Stimulated activated CD4-positive, alpha-beta T cell treated with anti-CD3 and anti-CD28 coated beads, Interleukin-12 subunit alpha, Interleukin-12 subunit beta, amount 100 ng/mL, for 48 hours (primary cell): ENCODE measurements at regions not wholly inside any gene's neighbourhood (a gene's known extent, or its start where the extent isn't known, plus 50 kb on each side); places are given as distances from the start of the nearest gene placed in this dataset.

Experiments
- DNase-seq, 3 donors: peaks; one replicate each; pipeline ENCODE4 v3.0.0-alpha.2; 2020; ENCODE audit warnings: low read depth in 2 of 3, low spot score in 1 of 3

DNA sequence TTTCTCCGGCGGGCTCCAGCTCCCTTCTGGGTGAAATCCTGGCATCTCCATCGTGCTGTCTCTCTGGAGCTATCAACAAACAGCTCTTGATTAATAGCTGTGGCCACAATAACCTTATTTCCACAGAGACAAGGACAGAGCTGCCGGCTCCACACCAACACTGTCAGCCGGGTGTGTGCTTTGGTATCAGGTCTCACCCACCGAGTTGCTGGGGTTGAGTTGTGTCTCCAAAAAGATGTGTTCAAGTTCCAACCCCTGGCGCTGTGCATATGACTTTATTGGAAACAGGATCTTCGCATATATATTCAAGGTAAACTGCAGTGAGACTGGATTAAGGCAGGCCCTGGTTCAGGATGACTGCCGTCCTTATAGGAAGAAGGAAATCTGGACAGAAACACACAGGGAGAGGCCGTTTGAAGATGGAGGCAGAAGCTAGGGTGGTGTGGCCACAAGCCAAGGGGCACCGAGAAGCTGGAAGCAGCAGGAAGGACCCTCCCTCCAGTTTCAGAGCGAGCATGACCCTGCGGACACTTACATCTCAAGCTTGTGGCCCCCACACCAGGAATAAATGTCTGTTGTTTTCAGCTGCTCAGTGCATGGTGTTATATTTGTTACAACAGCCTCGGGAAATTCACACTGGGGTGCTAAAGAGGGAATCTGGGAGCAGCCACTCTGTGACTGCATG is 88.4 kb upstream of the TMPRSS2 start:
- DNase-seq: no peak

DNA sequence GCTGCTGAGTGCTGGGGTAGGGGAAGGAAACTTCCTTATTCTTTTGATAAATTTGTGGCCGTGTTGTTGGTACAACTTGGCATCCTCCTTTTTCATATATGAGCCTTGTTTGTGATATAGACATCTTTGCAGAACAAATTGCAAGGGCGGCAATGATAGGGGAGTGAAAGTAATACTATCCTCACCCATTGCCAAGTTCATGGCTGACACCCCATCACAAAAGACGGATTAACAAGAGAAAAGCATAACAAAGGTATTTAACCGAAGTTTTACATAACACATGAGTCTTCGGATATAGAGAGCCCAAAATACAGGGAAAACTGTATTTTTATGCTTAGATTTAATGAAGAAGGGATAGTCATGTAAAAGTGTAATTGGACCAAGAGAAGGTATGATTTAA is 86.3 kb upstream of the TMPRSS2 start:
- DNase-seq: no peak

DNA sequence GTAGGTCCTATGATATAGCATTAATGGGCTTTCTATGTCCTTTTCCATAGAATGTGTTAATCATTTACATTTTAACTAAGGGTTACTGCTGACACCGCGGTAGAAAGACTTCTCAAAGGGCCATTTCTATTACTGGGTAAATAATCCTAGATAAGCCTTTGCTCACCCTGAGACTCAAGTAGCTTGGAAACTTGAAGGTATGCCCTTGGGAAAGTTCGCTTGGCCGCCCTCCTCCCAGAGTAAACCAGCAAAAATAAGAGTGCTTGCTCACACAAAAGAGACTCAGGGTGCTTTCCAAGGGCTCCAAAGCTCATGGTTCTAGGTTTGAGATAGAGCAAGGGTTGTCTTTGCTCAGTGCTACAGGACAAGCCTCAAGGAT is 85.8 kb upstream of the TMPRSS2 start:
- no peak for DNase-seq

DNA sequence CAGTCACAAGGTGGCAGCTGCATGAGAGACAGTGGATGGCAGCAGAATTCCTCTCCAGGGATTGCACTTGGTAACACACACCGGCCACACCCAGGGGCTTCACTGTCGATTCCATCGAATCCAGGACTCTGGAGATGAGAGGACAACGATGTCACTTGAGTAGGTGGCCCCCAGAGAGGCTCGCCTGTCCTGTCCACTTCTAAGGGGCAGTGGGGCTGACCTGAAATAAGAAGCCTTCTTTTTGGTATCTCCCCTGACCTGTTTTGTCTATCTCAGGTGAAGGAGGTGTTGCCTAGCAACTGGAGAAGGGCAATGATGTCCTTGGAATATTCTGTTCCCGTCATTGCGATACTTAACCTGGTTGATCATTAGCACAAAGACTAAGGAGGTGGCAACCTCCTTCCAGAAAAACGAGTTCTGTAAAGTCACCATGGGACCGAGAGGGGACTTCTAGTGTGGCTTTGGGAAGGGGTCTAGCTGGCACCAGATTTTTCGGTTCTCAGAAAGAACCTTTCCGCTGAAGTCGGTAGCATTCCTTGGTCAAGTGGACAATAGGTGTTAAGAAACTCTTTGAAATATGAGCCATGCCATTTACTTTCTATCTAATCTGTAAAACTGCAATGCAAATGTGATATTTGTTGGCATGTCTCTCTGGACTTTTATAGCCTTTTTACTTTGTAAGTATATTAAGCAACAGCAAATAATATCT is 85.2 kb upstream of the TMPRSS2 start:
- no peak for DNase-seq

DNA sequence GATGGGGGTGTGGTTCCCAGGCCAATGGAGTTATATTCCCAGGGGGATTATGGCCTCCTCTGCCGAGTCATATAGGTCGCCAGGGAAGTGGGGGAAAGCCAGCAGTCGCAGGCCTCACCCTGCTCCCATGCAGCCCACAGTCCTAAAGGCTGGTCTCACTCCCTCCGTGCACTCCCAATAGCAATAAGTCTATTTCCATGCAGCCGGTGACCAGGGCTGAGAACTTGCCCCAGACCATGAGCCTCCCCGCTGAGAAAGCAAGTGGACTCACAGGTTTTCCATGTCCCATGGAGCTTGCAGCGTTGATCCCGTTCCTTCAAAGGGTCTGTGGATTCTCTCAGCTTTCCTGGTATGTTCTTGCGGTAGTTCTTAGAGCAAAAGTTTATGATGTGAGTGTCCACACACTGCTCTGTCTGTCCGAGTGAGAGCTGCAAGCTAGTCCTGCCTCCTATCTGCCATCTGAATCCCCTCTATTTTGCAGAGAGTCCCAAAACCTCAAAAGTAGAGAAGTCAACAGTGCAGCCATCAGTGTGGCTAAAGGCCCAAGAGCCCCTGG is 81.7 kb upstream of the TMPRSS2 start:
- no peak for DNase-seq

DNA sequence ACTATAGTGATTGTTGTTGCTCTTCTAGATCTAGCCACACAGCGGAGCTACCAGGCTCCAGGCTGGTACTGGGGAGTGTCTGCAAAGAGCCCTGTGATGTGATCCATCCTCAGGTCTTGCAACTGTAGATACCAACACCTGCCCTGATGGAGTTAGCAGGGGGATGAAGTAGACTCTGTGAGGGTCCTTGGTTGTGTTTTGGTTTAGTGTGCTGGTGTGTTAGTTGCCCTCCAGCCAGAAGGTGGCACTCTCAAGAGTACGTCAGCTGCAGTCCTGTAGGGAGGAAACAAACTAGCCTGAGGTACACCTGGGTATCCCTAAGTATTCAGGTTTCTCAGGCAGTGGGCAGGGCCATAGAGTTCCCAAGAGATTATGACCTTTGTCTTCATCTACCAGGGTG is 81.2 kb upstream of the TMPRSS2 start:
- no peak for DNase-seq

DNA sequence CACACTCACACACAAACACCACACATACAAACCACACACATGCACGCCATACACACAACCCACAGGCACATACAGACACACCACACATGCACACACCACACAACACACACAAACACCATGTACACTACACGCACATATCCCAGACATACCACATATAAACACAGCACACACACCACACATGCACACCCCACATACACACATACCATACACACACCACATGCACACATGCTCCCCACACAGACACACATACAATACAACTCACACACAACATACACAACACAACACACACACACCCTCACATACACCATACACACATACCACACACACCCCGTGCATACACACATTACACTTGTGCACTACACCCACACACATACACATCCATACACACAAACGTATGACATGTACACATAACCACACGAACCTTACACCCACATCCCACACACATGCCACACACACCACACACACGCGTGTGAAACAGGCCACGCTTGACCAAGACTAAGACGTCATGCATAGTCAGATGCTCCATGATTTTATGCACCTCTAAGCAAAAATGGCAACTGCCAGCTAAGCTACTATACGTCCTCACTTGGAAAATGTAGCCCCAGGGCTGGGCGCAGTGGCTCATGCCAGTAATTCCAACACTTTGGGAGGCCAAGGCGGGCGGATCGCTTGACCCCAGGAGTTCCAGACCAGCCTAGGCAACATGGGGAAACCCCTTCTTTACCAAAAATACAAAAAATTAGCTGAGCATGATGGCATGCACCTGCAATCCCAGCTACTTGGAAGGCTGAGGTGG is 77.4 kb upstream of the TMPRSS2 start:
- no peak for DNase-seq

DNA sequence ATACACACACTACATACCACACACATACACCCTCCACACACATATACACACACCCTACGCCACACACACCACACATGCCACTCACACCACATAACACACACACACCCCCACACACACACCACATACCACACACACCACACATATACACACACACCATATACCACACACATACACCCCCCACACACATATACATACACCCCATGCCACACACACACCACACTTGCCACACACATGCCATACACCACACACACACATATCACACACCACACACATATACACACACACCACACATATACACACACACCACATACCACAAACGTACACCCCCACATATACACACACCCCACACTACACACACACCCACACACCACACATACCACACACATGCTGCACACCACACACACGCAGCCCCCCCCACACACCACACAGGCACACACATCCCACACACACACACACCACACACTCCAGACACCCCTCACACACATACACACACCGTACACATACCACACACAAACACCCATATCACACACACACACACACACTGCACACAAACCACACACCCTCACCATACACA is 76.7 kb upstream of the TMPRSS2 start:
- DNase-seq: no peak

DNA sequence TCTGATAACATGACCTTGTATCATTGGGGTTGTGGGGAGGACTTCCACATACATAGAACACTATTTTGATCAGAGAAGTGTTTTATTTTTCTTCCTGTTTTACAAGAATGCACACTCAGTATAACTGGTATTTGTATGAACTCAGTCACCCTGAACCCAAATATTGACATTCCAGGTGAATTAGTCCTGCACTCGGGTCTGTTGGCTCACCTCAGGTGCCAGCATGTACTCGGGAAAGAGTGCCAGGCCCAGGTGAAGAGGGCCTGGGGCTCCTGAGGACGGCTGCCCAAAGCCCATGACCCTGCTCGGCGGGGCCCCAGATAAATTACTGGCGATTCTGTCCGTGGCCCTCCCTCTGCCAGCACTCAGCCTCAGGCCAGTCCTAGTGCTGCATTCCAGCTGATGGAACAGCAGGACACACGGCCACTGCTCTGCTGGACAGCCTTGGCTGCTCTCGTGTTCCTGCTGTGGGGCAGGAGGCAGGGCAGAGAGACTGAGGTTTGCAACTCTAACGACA is 75.4 kb upstream of the TMPRSS2 start:
- no peak for DNase-seq

DNA sequence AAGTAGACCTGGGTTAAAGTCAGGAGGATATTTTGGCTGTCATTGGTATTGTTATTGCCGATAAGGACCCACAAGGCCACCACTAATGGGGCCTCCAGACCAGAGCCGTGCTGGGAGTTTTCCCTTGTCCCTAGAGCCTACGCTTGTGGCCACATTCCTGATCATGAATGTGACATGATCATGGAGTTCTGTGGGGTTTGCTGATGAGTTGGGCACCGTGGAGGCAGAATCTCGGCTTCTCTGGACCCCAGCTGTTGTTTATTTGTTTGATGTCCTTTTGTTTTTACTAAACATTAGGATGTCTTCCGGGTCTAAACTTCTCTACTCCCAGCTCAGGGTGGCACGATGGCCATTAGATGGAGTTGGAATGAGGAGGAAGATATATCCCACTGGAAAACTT is 74.9 kb upstream of the TMPRSS2 start:
- no peak for DNase-seq

DNA sequence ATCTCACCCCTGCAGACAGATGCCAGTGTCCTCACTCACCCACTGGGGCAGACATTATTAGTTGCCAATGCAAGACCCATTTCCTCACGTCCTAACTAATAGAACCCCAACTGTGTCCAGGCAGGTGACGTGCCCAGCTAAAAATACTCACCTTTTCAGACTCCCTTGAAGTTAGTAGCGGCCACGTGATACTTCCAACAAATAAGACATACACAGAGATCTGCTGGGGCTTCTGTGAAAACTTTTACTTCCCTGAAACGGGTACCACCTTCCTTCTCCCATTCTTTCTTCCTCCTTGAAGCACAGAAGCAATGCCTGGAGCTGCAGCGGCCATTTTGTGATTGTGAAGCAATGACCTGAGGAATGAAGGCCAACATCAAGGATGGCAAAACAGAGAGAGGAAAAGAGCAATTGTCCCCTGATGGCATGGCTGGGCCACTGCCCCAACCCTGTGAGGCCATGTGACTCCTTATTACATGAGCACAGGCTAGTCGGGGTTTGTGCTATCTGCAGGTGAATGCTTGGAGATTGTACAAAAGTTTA is 74.4 kb upstream of the TMPRSS2 start:
- no peak for DNase-seq

DNA sequence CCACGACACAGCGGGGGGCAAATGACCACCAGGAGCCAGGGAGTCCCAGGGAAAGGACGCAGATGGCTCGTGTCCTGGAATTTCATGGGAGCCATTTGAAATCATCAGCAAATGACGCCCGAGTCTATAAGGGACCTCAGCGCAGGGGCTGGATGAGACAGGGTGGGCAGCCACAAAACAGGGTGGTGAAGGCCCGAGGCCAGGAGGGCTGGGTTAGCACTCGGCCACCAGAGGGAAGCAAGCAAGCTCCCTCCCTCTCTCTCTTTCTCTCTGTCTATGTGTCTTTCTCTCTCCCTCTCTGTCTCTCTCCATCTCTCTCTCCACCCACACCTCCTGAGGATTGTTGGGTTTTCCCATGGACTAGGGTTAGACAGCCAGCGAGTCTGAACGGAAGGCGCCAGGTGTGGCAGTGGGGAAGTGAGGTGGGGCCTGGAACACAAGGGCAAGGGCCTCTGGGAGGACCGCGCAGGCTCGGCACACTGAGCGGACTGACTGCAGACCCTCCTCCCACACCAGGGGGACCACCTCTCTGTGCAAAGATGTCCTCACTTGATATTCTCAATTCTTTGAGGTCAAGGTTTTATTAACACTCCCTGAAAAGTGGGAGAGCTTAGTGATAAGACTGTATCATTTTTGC is 73.8 kb upstream of the TMPRSS2 start:
- DNase-seq: no peak

DNA sequence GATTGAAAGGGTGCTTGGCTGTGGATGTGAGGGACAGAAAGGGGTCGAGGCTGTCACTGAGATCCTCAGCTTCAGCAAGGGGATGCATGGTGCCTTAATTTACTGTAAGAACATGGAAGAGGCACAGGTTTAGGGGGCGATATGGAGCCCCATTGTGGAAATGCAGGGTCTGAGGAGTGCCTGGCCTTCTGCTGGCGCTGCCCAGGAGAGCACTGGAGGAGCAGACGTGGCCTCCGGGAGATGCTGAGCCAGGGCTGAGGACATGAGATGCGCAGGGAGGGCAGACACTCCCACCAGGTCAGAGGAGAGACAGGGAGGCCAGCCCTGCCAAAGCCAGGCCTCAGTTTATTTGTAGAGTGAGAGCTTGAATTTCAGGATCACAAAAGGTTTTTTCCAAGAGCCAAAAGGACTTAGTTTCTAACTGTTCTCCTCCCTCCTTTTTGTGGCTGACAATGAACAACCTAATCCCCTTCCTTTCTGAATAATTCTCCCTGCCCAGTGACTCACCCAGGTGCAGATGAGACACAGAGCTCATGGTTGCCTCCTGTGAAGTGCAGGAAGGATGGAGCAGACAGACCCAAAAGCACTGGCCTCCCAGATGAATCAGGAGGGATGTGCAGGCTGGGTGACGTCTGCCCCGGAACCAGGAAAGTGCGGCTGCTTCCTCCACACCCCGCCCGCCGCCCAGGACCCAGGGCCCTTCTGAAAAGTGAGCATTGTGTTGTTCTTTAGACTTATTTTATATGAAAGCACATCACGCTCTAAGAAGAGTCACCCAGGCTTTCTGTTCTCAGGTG is 73.0 kb upstream of the TMPRSS2 start:
- no peak for DNase-seq

DNA sequence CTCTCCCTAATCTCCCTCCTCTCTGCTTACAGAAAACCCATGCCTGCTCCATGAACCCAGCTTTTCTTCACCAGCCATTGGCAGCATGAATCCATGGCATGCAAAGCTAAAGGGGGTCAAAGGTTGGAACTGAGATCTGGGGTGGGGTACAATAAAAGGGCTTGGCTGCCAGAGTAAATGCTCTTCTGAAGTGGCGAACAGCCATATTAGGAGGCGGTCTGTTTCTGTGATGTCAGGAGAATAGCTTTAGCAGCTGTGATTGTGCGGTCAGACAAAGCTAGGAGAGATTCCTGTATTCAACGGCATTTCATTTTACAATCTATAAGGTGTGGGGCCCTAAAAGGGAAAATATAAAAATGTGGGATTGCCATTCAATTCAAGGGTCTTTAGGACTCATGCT is 71.7 kb upstream of the TMPRSS2 start:
- DNase-seq: no peak

DNA sequence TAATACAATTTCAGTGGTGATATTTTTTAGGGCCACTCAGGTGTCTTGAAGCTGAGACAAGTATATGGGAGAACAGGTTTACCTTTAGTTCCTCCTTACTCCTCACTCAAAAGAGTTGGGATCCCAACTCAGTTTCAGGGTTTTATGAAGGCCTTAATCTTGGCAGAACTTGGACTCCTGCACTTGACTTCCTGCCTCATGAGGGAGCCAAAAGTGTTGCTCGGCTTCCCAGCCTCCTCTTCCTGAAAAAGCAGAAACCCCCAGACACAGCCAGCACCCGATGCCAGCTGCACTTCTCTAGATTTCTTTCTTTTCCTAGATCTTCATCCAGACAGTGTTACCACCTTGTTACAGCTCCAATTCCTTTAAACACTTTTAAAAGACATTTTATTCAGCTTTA is 70.8 kb upstream of the TMPRSS2 start:
- no peak for DNase-seq

DNA sequence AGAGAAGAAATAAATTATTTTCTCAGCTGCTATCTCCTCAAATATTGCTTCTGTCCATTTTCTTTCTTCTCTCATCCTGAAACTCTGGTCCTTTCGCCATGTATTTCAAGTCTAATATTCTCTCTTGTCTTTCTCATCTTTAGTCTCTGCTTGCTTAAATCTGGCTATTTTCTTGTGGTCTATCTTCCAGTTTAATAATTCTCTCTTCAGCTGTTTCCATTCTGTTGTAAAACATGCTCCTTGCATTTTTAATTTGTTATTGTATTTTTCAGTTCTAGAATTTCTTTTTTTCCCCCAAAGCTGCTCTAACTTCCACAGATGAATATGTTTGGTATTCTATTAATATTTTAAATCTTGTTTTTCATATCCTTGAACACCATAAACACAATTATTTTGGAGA is 70.1 kb upstream of the TMPRSS2 start:
- no peak for DNase-seq

DNA sequence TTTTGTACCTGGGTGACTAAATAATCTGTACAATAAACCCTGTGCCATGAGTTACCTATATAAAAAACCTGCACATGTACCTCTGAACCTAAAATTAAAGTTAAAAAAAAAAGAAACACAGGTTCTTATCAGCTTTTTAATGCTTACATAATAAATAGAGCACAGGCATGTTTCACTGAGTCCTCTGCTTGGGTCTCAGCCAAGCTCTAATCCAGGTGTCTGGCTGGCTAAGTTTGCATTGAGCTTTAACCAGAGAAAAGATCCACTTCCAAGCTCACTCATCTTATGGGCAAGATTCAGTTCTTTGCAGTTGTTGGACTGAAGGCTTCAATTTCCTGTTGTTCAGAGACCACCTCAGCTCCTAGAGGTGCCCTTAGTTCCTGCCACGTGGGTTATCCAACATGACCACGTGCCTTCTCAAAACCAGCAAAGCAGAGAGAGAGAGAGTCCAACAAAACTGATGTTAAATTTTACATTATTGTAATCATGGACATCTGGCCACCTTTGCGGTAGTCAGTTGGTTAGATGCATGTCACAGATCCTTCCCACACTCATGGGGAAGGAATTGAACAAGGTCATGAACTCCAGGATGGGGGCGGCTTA is 68.2 kb upstream of the TMPRSS2 start:
- DNase-seq: no peak

DNA sequence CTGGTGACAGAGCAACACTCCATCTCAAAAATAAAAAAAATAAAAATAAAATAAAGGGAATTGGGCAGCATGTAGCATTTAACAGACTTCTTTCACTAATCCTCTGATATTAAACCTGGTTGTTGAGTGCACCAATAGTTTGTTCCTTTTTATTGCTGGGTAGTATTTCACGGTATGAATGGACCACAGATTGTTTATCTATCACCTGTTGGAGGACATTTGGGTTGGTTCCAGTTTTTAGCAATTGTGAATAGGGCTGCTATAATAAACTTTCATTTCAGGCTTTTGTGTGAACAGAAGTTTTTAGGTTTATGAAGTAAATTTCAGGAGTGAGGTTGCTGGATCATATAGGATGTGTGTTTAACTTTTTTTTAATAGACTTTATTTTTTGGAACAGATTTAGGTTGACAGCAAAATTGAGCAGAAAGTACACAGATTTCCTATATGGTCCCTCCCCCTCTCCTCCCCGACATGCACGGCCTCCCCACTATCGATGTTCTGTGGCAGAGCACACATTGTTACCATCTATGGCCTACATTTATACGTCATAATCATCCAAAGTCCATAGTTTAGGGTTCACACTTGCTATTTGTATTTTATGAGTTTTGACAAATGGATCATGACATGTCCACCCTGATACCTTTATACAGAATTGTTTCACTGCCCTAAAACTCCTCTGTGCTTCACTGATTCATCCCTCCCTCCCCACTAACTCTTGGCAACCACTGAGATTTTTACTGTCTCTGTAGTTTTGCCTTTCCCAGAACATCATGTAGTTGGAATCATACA is 66.1 kb upstream of the TMPRSS2 start:
- DNase-seq: no peak
